MV-4-11 (cell line): ENCODE measurements at regions not wholly inside any gene's neighbourhood (a gene's known extent, or its start where the extent isn't known, plus 50 kb on each side); places are given as distances from the start of the nearest gene placed in this dataset.

Experiments used
- DNase-seq: peaks from one replicate; lab custom pipeline; 2025; lab: John Stamatoyannopoulos, UW

DNA sequence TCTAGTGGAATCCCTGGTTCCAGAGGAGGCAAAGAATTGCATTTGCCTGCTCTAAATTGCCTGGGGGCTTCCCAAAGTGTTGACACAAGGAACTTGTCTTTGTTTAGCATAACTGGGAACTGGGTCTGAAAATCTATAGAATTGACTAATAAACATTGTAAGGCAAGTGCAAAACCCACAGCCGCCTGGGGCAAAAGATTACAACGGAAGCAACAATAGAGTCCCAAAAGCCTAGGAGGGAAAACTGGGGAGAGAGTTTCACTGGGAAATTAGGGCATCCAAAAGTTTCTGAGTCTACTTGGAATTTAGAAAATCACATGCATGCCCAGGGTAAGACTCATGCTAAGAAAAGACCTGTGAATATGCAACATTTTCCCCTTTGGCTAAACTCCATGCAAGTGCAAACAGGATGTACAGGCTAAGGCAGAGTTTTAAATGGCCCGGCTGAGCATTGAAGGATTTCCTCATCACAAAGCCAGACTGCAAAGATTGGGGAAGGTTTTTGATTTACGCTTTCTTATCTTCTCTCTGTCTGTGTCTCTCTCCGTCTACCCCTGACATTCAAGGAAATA lies 725.3 kb upstream of the NCAM2 start:
- DNase-seq: peak; percentile 12

DNA sequence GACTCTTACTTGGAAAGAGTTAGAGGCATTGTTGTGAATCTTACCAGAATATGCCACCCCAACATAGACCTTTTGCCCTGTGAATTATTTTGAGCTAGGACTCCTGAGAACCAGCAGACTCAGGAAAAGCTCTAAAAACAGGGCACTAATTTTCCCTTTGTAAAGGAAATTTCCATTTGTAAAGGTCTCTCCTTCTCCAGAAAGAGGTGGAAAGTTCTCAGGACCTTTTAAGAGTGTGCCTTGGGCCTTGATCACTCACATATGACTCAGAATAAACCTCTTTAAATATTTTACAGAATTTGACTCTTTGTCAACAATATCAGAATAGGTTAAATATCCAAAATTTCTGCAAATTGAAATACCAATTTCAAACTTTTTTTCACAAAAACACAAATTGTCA lies 721.8 kb upstream of the NCAM2 start:
- no peak for DNase-seq

DNA sequence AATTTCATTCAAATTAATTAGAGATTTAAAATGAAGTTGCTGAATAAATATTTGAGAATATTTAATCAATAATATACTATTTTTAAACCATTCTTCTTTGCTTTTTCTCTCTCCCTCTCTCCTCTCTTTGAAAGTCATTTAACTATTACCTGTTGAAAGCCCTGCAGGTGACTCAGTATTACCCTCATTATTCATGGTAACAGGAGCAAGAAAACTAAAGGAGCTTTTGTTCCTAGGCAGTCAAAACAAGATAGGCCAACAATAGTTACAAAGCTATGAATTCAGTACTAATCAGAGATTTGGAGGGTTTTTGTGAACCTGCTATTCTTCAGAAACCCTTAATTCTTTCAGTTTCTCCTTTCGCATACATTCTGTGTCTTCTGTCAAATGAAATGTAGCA lies 721.3 kb upstream of the NCAM2 start:
- no peak for DNase-seq

DNA sequence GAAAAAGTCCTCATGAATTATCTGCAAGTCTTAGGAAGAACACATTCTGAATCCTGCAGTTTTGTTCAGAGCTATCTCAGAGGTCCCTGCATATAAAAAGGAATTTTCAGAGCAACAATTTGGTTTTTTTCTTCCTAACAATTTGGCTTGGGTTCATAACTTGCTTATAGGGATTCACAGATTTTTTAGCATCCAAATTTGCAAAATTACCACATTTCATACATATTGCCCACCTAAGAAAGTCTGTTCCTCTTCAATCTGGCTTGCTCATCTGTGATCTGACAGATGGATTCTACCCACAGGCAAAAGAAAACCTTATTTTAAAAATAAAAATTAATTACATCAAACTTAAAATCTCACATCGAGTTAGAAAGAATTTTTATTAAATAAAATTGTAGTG lies 714.4 kb upstream of the NCAM2 start:
- DNase-seq: no peak

DNA sequence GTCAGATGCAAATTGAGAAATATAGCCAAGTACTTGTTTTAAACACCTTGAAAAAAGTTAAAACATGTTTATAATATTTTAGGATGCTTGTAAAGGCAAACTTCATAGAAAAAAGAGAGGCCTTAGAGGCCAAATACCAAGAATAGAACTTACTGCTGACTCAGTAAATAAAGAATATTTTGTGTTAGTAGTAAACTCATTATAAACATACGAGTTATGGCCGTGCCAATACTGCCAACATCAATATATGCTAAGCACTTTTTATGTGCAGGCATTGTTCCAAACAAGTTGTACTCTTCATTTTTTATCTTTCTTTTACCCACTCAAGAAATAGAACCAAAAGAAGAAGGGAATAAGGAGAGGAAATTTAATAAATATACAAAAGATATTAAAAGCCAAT lies 705.9 kb upstream of the NCAM2 start:
- DNase-seq: no peak

DNA sequence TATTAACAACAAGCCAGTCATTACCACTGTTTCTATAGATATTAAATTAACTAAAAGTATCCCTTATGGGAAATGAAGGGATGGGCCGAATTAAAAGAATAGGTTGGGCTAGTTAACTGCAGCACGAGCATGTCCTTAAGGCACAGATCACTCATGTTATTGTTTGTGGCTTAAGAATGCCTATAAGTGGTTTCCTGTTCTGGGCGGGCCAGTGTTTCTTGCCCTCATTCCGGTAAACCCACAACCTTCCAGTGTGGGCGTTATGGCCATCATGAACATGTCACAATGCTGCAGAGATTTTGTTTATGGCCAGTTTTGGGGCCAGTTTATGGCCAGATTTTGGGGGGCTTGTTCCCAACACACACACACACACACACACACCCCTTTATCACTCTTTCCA lies 705.4 kb upstream of the NCAM2 start:
- peak; percentile 42 for DNase-seq

DNA sequence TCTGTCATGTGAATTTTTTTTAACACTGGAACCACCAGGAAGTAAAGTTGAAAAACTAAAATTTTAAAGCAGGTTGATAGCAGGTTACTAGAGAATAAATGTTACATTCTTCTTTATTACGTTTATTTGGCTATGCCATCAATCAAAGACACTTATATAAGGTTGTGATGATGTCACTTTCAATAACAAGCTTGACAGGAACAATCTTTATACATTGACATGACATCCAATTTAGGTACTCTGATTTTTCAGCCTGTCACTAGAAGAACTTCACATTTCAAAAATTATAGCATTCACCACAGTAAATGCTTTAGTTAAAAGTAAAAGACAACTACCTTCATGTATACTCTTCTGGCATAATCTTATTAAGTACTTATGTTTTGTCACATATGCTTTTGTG lies 696.8 kb upstream of the NCAM2 start:
- DNase-seq: no peak

DNA sequence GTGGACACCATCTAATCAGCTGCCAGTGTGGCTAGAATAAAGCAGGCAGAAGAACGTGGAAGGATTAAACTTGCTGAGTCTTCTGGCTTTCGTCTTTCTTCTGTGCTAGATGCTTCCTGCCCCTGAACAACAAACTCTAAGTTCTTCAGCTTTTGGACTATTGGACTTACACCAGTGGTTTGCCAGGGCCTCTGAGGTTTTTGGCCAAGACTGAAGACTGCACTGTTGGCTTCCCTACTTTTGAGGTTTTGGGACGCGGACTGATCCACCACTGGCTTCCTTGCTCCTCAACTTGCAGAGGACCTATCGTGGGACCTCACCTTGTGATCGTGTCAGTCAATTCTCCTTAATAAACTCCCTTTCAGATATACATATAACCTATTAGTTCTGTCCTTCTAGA lies 696.1 kb upstream of the NCAM2 start:
- no peak for DNase-seq

DNA sequence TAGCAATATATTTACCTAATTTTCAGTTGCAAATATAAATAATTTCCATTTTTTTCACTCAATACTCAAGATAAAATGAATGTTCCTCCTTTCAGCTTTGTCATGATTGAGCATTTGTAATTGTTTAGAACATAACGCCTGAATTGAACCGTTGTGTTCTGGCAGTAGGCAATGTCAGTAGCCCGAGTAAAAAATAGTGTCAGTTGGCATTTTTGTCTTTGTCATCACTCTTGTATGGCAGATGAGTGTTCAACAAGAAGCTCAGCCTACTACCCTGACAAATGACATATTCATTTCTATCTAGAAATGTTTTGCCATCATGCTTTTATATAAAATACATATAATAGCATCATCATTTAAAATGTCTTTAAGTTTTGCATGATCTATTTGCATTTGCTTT lies 691.4 kb upstream of the NCAM2 start:
- no peak for DNase-seq

DNA sequence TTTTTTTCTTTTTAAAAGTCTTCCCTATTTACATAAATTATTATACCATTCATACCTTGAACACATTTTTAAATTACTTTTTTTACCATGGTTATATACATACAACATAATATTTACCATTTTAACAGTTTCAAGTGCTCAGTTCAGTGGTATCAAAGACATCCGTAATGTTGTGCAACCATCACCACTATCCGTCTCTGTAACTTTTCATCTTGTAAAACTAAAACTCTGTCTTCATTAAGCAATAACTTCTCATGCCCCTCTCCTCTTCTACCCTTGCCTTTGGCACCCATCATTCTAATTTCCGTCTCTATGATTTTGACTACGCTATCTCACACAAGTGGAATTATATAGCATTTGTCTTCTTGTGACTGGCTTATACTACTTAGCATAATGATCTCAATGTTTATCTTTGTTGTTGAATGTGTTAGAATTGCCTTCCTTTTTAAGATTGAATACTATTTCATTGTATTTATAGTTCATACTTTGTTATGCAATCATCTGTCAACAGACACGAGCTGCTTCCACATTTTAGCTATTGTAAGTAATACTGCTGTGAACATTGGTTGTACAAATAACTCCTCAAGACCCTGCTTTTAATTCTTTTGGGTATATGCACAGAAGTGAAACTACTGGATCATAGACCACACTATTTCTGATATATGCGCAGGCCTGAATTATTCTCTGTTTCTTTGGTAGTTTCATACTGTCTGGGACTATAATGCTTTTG lies 689.5 kb upstream of the NCAM2 start:
- DNase-seq: peak; percentile 99

DNA sequence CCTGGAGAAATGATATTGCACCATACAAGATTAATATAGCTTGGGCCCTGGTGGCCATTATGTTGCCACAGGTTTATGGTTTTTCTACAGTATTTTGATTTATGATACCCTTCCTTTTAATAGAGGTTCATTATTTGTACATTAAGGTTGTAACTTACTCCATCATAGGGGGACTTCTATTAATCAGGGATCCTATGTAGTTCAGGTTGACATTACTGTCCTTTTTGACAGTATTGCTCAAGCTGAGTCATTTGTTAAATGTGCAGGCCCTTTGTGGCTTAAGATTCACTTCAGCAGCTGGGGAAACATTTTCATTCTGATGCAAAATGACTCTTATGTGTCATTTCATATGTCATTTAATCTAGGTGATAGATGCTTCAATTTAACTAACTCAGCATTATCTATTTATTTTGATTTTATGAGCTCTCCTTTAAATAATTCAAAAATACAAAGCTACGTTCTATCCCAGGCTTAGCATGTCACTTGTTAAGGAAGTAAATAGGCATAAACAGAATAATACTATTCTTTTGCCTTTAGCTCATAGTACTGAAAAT lies 686.9 kb upstream of the NCAM2 start:
- DNase-seq: peak; percentile 73

DNA sequence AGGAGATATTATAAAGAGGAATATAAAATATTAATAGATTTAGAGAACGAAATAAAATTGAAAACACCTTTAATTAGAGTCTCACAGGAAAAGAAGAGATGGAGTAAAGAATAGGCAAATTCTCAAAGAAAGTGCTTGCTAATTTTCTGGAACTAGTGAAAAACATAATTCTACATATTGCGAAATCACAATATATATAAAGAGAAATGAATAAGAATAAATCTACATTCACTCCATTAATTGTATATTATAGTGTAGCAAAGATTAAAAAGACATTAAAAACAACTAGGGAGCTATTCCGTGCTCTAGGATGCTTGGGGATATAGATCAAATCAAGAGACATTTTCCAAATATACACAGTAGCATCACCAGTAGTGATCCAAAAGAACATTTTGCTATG lies 685.2 kb upstream of the NCAM2 start:
- no peak for DNase-seq

DNA sequence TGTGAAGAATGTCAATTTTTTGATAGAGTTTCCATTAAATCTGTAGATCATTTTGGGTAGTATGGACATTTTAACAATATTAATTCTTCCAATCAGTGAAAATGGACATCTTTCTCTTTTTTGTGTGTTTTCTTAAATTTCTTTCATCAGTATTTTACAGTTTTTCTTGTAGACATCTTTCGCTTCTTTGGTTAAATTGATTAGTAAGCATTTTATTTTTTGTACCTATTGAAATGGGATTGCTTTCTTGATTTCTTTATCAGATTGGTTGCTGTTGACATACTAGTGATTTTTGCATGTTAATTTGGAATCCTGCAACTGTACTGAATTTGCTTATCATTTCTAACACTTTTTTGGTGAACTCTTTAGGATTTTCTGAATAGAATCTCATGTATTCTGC lies 683.2 kb upstream of the NCAM2 start:
- DNase-seq: no peak

DNA sequence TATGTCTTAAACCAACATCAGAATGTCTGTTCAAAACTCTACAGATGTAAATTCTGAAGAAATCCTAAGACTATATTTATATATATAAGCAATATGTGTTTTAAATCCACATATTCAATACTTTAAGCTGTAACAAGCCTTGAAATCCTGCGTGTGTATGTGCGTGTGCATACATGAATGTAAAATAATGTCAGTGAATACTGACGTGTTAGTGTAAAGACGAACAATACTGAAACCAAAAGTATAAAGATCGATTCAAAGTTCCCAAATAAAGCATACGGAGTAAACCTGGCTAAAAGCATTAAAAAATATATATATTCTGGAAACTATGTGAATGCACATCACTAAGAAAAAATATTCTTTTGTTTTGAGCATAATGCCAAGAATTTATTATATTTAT lies 668.6 kb upstream of the NCAM2 start:
- DNase-seq: no peak

DNA sequence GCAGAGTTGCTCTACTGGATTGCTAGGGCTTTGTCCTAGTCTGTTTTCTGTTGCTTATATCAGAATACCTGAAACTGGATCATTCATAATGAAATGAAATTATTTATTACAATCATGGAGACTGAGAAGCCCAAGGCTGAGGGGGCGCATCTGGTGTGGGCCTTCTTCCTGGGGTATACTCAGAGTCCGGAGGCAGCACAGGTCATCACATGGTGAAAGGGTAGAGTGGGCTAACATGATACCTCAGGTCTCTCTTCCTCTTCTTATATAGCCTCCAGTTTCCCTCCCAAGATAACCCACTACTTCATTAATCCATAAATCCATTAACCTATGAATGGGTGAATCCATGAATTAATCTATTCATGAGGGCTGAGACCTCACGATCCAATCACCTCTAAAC lies 667.6 kb upstream of the NCAM2 start:
- DNase-seq: no peak

DNA sequence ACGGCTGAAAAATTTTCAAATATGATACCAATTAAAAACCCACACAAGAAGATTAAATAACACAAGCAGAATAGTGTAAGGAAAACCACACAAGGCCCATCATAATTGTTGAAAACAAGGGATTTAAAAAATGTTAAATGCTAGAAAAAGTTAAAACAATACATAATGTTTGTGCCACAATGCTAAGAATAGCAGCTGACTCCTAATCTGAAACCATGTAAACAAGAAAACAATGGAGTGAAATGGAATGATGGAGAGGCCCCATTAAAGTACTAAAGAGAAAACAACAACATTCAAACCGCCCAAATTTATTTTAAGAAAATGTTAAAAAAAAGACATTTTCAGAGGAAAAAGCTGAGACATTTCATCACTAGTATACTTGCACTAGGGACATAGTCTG lies 663.6 kb upstream of the NCAM2 start:
- no peak for DNase-seq

DNA sequence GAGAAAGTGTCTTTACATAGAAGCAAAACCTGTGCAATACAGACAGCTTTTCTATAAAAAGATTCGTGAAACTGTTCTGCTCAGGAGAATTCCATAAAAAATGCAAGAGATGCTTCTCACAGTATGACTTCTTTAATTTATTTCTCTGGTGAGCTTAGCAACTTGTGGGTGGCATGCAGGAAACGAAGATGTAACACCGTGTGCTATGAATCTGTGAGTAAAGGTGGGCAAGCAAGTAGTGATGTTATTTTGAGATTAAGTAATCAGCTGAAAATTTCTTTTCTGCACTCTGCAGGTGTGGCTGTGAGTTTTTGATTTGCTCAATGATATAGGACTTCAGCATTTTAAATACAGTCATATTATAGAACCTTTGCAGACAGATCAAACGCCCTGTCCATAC lies 656.8 kb upstream of the NCAM2 start:
- DNase-seq: no peak

DNA sequence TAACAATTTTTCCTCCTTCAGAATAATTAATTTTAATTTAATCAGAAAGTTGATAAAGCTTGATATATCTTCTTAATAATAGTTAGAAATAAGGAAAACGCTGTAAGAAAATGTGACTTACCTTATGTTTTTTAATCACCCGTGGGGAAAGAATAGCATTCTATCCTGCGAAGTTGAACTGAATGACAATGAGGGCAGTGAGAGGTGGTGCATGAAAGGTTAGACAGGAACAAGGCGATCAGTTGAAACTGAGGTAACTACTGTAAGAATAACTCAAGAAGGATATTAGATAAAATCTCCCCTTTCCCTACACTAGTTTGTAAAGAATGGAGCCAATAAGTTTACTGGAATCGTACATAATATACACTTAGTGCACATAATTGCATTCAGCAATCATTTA lies 655.0 kb upstream of the NCAM2 start:
- DNase-seq: no peak

DNA sequence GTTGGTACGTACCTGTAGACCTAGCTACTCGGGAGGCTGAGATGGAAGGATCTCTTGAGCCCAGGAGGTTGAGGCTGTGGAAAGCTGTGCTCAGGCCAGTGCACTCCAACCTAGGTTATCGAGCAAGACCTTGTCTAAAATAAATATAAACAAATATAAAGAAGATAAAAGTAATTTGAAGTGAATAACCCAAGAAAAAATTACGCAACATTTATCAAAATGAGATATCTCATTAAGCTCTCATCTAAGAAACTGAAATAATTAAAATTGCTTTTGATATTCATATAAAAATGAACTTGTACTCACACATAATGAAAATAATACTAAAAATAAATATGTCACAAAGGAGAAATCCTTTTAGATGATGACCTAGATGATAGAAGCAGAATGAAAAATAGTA lies 647.1 kb upstream of the NCAM2 start:
- DNase-seq: no peak

DNA sequence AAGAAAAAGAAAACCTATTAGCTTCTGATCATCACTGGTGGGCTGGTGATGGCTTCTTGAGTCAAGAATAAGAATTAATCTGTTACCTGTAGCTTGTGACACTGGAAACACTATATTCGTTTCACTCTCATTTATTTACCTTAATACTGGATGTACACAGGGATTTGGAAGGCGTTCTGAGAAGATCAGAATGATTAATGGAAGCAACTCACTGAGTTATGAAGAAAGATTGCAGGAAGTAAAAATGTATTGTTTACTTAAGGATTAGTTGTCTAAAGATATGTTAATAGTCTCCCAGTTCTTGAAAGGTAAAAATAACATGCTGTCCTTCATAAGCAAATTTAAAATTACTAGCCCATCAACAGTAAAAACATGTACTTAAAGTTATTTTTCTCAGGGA lies 644.9 kb upstream of the NCAM2 start:
- no peak for DNase-seq

DNA sequence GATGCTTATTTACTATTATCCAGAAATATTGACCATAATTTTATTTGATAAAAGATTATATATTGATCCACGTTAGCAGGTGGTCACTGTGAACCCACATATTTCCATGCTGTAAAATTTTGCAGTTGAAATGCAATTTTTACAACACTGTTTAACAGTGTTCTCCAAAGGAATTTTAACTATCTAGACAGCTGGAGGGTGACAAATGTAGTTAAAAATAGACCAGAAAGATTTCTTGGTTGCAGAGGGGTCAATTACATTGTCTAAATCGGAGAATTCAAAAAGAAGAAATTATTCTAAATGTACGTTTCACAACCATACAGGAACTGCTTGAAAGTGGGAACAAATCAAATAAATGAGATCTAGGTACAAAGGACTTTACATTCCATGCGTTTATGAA lies 625.2 kb upstream of the NCAM2 start:
- no peak for DNase-seq

DNA sequence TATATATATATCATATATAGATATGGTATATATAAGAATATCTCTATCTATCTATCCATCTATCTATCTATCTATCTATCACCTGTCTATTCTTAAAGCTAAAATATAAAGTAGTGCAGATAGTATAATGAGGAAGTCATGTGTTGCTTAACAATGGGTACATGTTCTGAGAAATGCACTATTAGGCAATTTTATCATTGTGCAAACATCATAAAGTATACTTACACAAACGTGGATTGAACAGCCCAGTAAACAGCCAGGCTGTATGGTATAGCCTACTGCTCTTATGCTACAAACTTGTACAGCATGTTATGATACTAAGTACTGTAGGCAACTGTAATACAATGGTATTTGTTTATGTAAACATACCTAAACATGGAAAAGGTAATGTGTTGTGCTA lies 621.0 kb upstream of the NCAM2 start:
- peak; percentile 88 for DNase-seq

DNA sequence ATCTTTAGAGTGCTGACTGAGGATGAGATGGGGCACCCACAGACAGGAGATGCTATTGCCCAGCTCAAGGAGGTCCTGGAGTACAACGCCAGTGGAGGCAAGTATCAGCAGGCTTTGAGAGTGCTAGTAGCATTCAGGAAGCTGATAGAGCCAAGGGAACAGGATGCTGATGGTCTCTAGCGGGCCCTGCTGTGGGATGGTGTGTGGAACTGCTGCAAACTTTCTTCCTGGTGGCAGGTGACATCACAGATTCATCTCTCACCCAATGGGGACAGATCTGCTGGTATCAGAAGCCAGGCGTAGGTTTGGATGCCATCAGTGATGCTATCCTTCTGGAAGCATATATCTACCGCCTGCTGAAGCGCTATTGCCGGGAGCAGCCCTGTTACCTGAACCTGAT lies 609.8 kb upstream of the NCAM2 start:
- DNase-seq: no peak

DNA sequence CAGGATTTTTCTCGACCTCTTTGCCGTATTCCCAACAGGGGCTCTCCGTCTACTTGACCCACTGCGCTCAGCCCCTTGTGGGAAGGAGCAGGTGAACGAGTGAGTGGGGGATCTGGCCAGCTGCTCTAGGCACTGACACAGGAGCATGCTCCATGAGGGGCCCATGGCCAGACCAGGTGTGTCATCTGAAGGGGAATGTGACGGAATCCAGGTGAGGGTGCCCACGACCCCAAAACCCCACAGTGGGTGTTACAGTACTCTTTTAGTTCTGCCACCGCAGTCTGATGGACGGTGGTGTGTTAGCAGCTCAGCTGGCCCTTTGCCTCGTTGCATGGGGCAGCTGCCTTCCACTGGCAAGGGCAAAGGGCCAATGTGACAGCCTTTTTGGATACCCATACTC lies 601.4 kb upstream of the NCAM2 start:
- no peak for DNase-seq
